GM18868 (cell line): ENCODE measurements at regions not wholly inside any gene's neighbourhood (a gene's known extent, or its start where the extent isn't known, plus 50 kb on each side); places are given as distances from the start of the nearest gene placed in this dataset.
"Not testable (repeated sequence)": the region's sequence is repeated elsewhere in the genome, so short reads cannot be mapped to it uniquely, and the experiment has no call there.

Experiments
- ATAC-seq: cut with Tn5 transposase; IDR thresholded peaks from one replicate; pipeline ENCODE4 v1.9.1; 2021; ENCODE audit warnings: mild to moderate bottlenecking, moderate library complexity; ENCODE audit not compliant: unreplicated experiment

DNA sequence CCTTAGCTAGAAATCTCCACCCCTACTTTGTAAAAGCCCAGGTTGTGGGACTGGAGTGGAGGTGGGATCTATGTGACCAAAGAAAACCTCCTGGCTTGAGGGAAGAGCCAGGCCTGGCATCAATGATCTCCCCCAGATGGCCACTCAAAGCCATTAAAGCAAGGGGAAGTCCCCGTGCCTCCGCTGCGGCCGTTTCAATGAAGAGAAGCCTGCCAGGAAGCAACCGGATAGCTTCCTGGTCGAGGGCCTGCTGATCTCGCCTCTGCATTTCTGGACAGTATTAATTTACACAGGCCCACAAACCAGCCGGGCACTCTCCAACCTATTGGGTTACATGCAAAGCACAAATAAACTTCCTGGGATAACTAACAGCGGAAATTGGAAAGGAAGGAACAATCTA is 160.5 kb upstream of the MSX2 start:
- ATAC-seq, result no peak

DNA sequence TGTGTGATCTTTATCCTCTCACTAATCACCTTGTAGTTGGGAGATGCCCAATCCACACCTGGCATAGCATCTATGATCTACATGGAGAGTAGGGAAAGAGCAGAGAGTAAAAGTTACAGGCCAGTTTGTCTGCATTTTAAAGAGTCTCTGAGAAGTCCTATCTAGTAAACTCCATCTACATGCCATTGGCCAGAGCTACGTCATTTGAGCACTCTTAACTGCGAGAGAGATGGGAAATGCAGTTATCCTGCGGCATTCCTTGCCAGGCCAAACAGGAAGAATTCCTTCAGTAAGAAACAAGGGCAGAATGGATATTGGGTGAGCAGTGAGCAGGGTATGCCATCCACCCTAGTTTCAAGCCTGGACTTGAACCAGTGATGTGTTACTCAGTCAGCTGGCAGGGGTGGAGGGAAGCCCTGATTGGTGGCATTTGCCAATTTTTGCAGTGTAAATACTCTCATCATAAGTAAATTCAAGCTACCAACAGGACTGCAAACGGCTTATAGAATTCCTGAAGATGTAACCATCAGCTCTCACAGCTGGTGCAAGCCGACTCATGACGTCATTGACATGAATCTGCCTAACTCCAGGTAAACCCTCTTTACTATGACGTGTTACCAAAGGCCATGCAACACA is 156.8 kb upstream of the MSX2 start:
- no peak for ATAC-seq

DNA sequence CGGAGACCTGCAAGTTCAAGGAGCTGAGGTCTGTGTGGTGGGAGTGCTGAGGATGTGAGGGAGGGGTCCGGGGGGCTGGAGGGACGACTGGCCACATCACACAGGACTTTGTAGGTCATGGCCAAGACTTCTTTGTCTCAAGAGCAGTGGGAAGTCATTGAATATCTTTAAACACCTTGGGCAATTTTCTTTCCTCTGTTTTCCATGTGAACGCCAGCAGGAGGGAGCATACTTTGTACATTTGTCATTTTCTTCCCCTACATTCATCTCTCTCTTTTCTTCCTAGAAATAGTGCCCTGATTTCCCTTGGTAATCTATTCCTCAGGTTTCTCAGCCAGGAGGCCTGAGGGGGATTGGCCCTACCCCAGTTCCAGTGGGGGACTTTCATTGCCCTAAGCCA is 153.7 kb upstream of the MSX2 start:
- no peak for ATAC-seq

DNA sequence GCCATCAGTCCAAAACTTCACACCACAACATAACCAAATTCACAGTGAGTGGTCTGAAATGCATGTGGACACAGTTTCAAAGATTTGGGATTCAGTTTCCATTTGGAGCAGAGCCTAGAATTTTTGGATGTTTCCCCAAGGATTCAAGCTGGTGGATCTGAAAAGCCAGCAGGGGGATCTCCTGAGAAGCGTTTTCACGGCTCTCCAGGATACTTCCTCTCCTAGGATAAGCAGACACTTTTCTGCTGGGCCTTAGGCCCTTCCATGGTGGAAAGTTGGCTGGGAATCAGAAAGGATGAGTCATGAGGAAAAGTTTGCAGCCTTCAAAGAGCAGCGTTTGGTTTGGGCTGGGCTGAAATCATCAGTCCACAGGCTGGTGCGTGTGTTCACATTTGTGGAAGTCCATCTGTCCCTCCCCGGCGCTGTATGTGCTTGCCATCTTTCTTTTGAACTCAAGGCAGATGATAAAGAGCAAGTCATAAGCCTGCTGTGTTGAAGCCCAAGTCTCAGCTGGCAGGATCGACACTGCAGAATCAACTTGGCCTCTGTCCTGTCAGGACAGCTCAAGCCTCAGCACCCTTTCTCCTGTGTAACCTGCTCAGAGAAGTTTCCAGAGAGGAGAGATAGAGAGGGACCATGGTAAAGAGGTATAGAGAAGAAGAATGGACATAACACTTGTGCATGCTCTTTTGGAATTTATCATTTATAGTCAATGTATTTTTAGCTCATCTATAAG is 152.6 kb upstream of the MSX2 start:
- ATAC-seq, result no peak

DNA sequence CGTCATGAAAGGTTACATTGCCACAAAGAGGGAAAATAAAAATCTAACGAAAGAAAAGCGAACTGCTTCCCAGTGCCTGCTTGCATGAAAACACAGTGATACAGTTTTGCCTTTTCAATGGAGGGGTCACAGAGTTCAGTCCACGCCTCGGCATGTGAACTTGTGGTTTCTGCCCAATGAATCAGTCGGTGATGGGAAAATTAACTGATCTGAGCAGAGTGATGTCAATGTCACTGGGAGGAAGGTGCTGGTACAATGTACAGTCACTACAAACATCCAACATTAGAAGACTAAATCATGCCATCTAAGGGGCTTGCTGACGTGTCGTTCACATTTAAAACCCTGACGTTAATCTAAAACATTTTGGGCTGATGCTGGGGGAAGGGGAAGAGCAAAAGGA is 151.8 kb upstream of the MSX2 start:
- ATAC-seq, result no peak

DNA sequence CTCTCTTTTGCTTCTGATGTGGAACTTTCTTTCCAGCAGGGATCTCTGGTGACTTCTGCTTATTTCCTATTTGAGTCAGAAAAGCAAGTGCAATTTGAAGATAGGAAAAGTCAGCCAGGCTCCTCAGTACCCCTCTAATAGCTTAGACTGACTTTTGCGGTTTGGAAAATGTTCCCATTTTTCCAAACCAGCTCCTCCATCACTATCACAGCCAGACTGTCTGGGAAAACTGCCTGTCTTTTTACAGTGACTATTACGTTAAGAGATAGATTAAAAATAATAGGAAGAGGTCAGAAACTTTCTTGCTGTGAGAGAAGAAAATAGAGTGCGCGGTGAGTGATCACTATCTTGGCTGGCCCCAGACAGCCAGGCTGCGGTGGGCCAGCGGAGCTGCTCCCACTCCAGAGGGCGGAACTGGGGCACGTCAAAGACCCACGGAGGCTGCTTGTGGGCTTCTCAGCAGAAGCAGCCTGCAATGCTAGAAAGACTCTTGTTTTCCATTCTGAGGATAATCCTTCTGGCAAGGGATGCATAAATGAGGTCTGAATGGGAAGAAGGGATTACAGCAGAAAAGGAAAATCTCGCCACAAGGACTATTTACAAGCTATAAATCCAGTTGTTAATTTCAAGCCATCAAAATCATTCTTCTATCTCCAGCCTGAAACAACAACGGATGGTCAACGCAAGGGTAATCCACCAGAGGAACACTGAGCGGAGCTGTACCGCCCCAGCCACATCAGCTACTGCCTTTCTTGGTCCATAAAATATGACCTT is 151.0 kb upstream of the MSX2 start:
- ATAC-seq, result no peak

DNA sequence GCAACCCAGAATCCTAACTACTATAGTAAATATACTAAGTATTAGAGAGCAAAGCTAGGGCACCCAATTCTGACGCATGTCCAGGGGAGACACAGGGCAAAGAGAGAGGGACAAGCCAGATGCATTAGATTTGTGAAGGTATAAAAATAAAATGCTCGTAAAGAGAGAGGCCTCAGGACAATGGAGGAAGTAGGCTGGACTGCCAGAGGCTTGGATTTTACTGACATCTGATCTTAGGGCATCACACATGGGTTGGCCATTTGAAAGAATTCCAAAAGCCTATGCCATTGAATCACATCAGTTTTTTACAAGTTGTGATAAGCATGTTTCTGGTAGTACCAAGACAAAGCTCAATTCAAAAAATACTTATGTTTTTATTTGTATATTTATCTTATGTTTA is 149.3 kb upstream of the MSX2 start:
- no peak for ATAC-seq

DNA sequence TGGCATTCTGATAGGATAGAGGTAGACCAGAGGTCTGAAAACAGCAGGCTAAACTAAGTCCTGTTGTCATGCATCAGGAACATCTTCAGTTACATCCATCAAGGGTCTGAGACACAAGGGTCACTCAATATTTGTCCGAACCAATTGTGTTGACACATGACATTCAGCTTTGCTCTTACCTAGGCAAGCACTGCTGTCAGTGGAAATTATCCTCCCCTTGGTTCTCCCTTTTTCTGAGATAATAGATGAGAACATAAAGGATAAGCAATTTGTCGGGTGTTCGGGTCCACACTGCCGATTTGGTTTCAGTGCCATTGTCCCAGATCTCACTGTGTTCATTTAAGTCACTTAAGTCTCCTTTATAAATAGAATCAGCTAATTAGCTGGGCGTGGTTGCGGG is 148.3 kb upstream of the MSX2 start:
- no peak for ATAC-seq

DNA sequence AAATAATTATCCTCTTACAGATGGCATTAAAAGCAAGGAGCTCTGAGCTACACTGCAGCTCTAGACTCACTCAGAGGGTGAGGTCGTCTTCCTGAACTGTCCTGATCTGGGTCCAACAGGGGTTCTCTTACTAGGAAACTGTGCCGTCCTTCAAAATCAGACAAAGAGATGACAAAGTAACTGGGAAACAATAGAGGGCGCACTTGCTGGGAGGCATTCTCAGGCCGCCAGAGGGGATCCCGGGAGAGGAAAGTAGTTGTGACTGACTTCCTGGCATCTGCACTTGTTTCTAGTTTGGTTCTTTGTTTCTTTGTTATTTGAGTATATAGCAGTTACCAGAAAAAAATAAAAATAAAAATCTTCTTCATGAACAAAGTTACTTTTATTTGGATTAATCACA is 142.9 kb upstream of the MSX2 start:
- no peak for ATAC-seq

DNA sequence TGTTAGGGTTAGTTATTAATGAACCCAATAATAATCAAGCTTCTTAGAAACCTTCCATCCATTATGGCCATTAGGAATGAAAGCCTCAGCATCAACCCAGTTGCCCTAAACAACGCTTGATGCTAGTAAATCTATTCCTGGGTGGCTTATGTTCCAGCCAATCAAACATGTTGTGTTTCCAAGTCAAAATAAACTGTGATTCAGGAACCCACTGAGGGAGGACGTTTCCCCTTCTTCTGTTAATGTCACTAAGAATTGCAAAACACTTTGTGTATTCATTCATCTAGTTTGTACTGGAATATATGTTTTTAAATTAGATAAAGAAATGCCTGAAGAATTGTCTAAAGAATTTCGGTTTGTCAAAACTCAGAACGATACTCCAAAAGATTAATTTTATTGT is 142.5 kb upstream of the MSX2 start:
- ATAC-seq, result no peak

DNA sequence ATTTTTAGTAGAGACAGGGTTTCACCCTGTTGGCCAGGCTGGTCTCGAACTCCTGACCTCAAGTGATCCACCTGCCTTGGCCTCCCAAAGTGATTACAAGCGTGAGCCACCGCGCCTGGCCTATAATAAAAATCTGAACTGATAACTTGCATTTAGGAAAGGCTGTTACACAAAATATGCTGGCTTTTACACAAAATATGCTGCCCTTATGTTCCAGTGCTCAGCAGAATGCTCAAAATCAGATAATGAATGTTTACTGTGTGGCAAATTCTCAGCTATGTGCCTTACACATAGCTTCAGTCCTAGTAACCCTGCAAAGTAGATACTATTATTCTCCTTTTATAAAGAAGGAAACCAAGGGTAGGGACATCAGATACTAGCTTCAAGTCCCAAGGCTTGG is 141.3 kb upstream of the MSX2 start:
- no peak for ATAC-seq

DNA sequence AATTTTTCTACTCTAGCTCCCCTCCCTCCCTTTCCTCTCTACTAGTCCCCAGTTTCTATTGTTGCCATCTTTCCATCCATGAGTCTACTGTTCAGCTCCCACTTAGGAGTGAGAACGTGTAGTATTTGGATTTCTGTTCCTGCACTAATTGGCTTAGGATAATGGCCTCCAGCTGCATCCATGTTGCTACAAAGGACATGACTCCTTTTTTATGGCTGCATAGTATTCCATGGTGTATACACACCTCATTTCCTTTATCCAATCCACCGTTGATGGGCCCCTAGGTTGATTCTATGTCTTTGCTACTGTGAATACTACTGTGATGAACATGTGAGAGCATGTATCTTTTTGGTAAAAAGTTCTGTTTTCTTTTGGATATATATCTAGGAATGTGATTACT is 138.9 kb upstream of the MSX2 start:
- no peak for ATAC-seq

DNA sequence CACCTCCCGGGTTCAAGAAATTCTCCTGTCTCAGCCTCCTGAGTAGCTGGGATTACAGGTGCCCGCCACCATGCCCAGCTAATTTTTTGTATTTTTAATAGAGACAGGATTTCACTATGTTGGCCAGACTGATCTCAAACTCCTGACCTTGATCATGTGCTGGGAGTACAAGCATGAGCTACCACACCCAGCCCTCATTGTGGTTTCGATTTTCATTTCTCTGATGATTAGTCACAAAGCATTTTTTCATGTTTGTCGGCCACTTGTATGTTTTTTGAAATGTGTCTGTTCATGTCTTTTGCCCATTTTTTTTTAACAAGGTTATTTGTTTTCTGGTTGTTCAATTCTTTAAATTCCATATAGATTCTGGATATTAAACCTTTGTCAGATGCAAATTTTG is 138.2 kb upstream of the MSX2 start:
- not testable (repeated sequence) for ATAC-seq

DNA sequence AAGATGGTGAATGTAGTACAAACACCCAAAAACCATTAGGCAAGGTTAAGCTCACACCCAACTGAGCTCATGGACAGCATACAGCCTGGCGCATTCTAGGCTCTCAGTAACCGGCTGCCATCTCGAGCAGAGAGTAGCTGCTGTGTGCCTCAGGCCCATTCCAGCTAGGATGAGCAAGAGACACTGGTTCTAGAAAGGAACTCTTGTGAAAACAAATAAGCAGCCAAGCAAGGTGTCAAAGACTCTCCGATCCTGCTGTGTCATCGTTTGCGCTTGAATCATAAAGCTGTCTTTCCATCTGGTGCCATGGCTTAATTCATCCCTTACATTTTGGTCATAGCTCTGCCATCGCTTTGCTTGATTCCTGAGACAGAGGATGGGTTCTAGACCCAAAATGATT is 135.4 kb upstream of the MSX2 start:
- no peak for ATAC-seq

DNA sequence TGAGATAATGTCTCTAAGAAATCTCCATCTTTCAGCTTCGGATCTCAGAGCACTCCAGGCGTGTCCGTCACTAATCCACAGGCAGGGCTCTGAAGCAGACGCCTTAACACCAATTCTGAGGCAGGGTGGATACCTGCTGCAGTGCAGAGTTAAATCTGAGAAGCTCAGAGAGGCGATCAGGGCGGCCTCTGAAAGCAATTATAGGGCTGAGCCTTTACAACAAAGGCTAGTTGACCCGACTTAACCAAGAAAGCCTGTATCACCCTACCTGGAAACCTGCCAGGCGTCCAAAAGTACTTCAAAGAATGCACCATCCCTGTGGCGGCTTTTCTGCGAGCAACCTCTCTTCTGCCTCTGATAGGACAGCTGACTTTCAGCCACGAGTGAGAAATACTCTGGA is 134.8 kb upstream of the MSX2 start:
- no peak for ATAC-seq

DNA sequence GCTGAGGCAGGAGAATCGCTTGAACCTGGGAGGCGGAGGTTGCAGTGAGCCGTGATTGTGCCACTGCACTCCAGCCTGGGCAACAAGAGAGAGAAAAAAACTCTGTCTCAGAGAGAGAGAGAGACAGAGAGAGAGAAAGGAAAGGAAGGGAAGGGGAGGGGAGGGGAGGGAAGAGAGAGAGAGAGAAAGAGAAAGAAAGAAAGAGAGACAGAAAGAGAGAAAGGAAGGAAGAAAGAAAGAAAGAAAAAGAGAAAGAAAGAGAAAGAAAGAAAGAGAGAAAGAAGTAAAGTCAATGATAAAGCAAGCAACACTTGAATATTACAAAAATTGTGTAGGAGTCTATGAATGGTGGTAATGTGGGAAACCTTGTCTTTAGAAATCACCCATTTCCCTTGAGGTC is 133.6 kb upstream of the MSX2 start:
- ATAC-seq, result no peak

DNA sequence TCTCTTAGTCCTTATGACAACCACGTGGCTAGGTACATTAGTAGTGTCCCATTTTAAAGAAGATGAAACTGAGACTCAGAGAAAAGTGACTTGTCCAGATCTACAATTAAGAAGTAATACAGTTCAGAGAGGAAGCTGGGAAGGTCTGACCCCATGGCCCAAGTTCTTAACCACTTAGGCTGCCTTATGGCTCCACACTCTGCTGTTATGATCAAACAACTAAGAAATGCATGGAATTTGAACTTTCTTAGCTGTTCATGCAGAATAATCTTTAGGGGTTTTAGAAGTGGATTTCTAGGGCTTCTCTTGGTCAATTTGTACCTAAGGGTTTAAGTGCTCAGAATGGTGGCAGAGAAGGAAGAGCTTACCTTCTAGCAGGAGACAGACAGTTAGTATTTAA is 128.0 kb upstream of the MSX2 start:
- no peak for ATAC-seq

DNA sequence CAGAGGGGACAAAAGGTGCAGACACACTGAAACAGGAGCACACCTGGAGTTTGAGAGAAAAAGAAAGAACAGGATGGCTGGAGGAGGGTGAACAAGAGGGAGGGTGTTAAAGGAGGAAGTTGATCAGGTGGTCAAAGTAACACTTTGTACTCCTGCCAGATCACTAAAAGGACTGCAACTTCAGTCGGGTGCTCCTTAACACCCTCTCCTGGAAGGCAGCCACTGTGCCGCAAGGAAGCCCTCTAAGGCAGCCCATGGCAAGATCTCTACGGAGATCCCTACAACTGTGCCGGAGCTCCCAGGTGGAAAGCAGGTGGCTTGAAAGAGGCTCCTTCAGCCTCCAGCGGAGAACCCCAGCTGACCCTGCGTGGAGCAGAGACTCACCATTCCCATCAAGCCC is 124.4 kb upstream of the MSX2 start:
- ATAC-seq, result no peak

DNA sequence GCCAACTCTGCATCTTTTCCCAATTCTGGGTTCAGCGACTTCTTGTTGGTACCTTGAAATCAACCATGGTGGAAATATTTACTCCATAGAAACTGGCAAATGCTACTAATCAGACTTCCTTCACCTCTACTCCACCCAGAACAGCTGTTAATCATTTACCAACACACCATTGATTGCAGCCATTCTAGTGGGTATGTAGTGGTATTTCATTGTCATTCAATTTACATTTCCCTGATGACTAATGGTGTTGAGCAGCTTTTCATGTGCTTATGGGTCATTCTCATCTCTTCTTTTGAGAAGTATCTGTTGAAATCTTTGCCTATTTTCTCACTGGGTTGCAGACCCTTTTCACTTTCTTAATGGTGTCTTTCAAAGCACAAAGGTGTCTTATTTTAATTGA is 122.4 kb upstream of the MSX2 start:
- no peak for ATAC-seq

DNA sequence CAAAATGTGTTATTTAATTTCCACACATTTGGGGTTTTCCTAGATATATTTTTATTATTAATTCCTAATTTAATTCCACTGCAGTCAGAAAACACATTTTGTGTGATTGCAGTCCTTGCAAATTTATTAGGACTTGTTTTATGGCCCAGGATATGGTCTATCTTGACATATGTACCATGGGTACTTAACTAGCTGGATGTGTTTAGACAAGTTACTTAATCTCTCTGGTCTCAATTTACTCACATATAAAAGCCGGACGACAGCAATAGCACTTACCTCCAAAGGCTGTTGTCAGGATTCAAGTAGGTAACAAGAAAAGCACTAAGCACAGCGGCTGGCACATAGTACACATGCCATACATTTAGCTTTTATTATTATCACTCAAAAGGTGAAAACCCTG is 118.2 kb upstream of the MSX2 start:
- no peak for ATAC-seq

DNA sequence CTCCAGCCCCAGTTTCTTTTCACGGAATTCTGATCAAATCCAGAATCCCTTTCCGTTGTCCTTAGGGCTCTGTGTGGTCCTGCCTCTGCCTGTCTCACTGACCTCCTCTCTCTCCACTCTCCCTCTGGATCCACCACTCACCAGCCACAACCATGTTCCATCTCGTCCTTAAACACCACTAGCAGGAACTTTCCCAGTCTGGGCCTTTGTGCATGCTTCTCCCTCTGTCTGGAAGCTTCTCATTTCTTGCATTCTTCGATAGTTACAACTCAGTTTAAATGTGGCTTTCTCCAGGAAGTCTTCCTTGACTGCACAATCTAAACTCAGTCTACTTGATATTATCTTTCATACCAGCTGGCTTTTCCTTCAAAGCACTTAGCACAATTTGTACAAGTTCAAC is 117.7 kb upstream of the MSX2 start:
- no peak for ATAC-seq

DNA sequence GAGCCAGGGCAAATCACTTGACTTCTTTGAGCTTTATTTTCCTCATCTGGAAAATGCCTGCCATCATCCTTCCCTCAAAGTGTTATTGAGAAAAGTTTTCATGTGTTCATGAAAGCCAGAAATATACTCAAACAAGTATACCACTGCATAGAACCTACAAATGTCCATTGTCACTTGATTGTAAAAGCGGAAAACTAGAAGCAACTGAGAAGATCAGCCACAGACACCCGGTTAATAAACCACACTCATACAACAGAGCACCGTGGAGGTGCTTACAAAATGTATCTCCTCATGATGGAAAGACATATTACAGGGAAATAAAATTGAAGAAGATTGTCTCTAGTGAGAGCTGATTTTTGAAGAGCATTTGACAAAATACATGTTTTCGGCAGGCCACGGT is 117.2 kb upstream of the MSX2 start:
- no peak for ATAC-seq
